Liver (tissue), 3 donors: ENCODE measurements at regions not wholly inside any gene's neighbourhood (a gene's known extent, or its start where the extent isn't known, plus 50 kb on each side); places are given as distances from the start of the nearest gene placed in this dataset.

Experiments
- EGR1 ChIP-seq, 2 donors: IDR thresholded peaks; 2 replicates each; pipeline ENCODE4 v1.6.1; 2016 to 2018; ENCODE audit warnings: antibody characterized with exemption in 2 of 2, low read depth in 2 of 2
- FOXA2 ChIP-seq: IDR thresholded peaks from 2 replicates; pipeline ENCODE4 v1.6.1; 2016; ENCODE audit warnings: antibody characterized with exemption
- GABPA ChIP-seq, 2 donors: IDR thresholded peaks in 1 of 2; conservative IDR thresholded peaks in 1 of 2; 2 replicates each; pipeline ENCODE4 v1.6.1; 2016; ENCODE audit warnings: antibody characterized with exemption in 2 of 2, mild to moderate bottlenecking in 1 of 2, moderate library complexity in 1 of 2
- JUND ChIP-seq, 2 donors: IDR thresholded peaks; 2 replicates each; pipeline ENCODE4 v1.6.1; 2016; ENCODE audit warnings: antibody characterized with exemption in 2 of 2
- RAD21 ChIP-seq, 2 donors: IDR thresholded peaks; 2 replicates each; pipeline ENCODE4 v1.6.1; 2016; ENCODE audit warnings: antibody characterized with exemption in 2 of 2, mild to moderate bottlenecking in 2 of 2
- RXRA ChIP-seq, 2 donors: IDR thresholded peaks; 2 replicates each; pipeline ENCODE4 v1.6.1; 2017 to 2018; ENCODE audit warnings: antibody characterized with exemption in 2 of 2, mild to moderate bottlenecking in 1 of 2
- SP1 ChIP-seq: IDR thresholded peaks from 2 replicates; pipeline ENCODE4 v1.6.1; 2018; ENCODE audit warnings: antibody characterized with exemption, mild to moderate bottlenecking
- TAF1 ChIP-seq: conservative IDR thresholded peaks from 2 replicates; pipeline ENCODE4 v1.6.1; 2016; ENCODE audit warnings: antibody characterized with exemption, mild to moderate bottlenecking
- YY1 ChIP-seq: IDR thresholded peaks from 2 replicates; pipeline ENCODE4 v1.6.1; 2016; ENCODE audit warnings: antibody characterized with exemption, mild to moderate bottlenecking
- TF ChIP-seq, protein P1 (sequence below): fragments of 150-350 bp; IDR thresholded peaks from 2 replicates; pipeline ENCODE4 v1.5.1; 2017; ENCODE audit warnings: improper control_type of control experiment, low read depth, low read length; ENCODE audit not compliant: missing input control
- TF ChIP-seq, protein P2 (sequence below): IDR thresholded peaks from 2 replicates; pipeline ENCODE4 v1.6.1; 2016; ENCODE audit warnings: antibody characterized with exemption
- TF ChIP-seq, protein P3 (sequence below): IDR thresholded peaks from 2 replicates; pipeline ENCODE4 v1.6.1; 2016; ENCODE audit warnings: antibody characterized with exemption, mild to moderate bottlenecking
- TF ChIP-seq, protein P4 (sequence below): IDR thresholded peaks from 2 replicates; pipeline ENCODE4 v1.6.1; 2016; ENCODE audit warnings: antibody characterized with exemption
- donor health status: healthy.
- donor health status: healthy.

DNA sequence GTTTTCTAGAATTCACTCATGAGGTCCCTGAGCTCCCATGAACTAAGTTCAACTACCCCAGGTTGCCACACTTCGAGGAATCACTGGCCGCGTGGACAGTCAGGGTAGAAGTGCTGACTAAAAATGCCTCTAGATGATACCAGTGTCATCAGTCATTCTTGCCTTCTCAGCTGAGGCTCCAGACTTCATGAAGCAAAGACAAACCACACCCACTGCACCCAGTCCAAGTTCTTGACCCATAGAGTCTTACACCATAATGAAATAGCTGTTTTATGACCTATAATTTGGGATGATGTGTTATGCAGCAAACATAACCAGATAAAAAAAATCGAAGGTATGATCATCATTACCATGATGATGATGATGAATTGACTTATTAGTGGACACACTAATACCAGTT, 632.9 kb upstream of the TLE4 start:
- TF ChIP-seq, protein P1, sequence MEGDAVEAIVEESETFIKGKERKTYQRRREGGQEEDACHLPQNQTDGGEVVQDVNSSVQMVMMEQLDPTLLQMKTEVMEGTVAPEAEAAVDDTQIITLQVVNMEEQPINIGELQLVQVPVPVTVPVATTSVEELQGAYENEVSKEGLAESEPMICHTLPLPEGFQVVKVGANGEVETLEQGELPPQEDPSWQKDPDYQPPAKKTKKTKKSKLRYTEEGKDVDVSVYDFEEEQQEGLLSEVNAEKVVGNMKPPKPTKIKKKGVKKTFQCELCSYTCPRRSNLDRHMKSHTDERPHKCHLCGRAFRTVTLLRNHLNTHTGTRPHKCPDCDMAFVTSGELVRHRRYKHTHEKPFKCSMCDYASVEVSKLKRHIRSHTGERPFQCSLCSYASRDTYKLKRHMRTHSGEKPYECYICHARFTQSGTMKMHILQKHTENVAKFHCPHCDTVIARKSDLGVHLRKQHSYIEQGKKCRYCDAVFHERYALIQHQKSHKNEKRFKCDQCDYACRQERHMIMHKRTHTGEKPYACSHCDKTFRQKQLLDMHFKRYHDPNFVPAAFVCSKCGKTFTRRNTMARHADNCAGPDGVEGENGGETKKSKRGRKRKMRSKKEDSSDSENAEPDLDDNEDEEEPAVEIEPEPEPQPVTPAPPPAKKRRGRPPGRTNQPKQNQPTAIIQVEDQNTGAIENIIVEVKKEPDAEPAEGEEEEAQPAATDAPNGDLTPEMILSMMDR = no peak
- TF ChIP-seq, protein P2, sequence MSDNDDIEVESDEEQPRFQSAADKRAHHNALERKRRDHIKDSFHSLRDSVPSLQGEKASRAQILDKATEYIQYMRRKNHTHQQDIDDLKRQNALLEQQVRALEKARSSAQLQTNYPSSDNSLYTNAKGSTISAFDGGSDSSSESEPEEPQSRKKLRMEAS = no peak
- TF ChIP-seq JUND (IDR thresholded peaks at IDR 0.05) = no peak
- TF ChIP-seq EGR1 (IDR thresholded peaks at IDR 0.05; ENCODE audit: low read depth in 2 of 2) = no peak
- TF ChIP-seq SP1 = no peak
- TF ChIP-seq TAF1 = no peak
- no peak for TF ChIP-seq RAD21 (IDR thresholded peaks at IDR 0.05)
- no peak for TF ChIP-seq YY1
- TF ChIP-seq RXRA (IDR thresholded peaks at IDR 0.05) = no peak
- TF ChIP-seq, protein P3, sequence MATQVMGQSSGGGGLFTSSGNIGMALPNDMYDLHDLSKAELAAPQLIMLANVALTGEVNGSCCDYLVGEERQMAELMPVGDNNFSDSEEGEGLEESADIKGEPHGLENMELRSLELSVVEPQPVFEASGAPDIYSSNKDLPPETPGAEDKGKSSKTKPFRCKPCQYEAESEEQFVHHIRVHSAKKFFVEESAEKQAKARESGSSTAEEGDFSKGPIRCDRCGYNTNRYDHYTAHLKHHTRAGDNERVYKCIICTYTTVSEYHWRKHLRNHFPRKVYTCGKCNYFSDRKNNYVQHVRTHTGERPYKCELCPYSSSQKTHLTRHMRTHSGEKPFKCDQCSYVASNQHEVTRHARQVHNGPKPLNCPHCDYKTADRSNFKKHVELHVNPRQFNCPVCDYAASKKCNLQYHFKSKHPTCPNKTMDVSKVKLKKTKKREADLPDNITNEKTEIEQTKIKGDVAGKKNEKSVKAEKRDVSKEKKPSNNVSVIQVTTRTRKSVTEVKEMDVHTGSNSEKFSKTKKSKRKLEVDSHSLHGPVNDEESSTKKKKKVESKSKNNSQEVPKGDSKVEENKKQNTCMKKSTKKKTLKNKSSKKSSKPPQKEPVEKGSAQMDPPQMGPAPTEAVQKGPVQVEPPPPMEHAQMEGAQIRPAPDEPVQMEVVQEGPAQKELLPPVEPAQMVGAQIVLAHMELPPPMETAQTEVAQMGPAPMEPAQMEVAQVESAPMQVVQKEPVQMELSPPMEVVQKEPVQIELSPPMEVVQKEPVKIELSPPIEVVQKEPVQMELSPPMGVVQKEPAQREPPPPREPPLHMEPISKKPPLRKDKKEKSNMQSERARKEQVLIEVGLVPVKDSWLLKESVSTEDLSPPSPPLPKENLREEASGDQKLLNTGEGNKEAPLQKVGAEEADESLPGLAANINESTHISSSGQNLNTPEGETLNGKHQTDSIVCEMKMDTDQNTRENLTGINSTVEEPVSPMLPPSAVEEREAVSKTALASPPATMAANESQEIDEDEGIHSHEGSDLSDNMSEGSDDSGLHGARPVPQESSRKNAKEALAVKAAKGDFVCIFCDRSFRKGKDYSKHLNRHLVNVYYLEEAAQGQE = no peak
- TF ChIP-seq, protein P4, sequence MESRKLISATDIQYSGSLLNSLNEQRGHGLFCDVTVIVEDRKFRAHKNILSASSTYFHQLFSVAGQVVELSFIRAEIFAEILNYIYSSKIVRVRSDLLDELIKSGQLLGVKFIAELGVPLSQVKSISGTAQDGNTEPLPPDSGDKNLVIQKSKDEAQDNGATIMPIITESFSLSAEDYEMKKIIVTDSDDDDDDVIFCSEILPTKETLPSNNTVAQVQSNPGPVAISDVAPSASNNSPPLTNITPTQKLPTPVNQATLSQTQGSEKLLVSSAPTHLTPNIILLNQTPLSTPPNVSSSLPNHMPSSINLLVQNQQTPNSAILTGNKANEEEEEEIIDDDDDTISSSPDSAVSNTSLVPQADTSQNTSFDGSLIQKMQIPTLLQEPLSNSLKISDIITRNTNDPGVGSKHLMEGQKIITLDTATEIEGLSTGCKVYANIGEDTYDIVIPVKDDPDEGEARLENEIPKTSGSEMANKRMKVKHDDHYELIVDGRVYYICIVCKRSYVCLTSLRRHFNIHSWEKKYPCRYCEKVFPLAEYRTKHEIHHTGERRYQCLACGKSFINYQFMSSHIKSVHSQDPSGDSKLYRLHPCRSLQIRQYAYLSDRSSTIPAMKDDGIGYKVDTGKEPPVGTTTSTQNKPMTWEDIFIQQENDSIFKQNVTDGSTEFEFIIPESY = no peak
- no peak for TF ChIP-seq GABPA (IDR thresholded peaks at IDR 0.05 in 1 of 2, conservative IDR thresholded peaks at IDR 0.05 in 1 of 2)
- no peak for TF ChIP-seq FOXA2
